Embryonic facial prominence (tissue), 1 donor: ENCODE measurements at regions not wholly inside any gene's neighbourhood (a gene's known extent, or its start where the extent isn't known, plus 50 kb on each side); places are given as distances from the start of the nearest gene placed in this dataset.
"Not testable (repeated sequence)": the region's sequence is repeated elsewhere in the genome, so short reads cannot be mapped to it uniquely, and the experiment has no call there.

Experiments used
- DNase-seq: peaks from one replicate; pipeline ENCODE4 v3.0.0-alpha.2; 2016; ENCODE audit errors: extremely low spot score

GRCh38 chr4:49227941-49228340, 241.9 kb downstream of the CWH43 start:
- not testable (repeated sequence) for DNase-seq

- DNase-seq, result not testable (repeated sequence)
These were observed 243.2 kb downstream of the CWH43 start for GRCh38 chr4:49229243-49229642.

- not testable (repeated sequence) for DNase-seq
These were observed 243.6 kb downstream of the CWH43 start for GRCh38 chr4:49229713-49230112.

- DNase-seq, result not testable (repeated sequence)
These were observed 247.3 kb downstream of the CWH43 start for GRCh38 chr4:49233346-49233745.

GRCh38 chr4:49233749-49234148, 247.7 kb downstream of the CWH43 start:
- not testable (repeated sequence) for DNase-seq

- not testable (repeated sequence) for DNase-seq
These were observed 248.3 kb downstream of the CWH43 start for GRCh38 chr4:49234382-49234781.

- DNase-seq, result not testable (repeated sequence)
These were observed 249.5 kb downstream of the CWH43 start for GRCh38 chr4:49235413-49236160.

- DNase-seq, result not testable (repeated sequence)
These were observed 250.4 kb downstream of the CWH43 start for GRCh38 chr4:49236474-49236873.

GRCh38 chr4:49241295-49241694, 255.2 kb downstream of the CWH43 start:
- not testable (repeated sequence) for DNase-seq

GRCh38 chr4:49262786-49263185, 276.7 kb downstream of the CWH43 start:
- DNase-seq, result not testable (repeated sequence)

GRCh38 chr4:49270435-49270834, 284.4 kb downstream of the CWH43 start:
- not testable (repeated sequence) for DNase-seq

- not testable (repeated sequence) for DNase-seq
These were observed 284.8 kb downstream of the CWH43 start for GRCh38 chr4:49270912-49271311.

- DNase-seq, result not testable (repeated sequence)
These were observed 299.8 kb downstream of the CWH43 start for GRCh38 chr4:49285905-49286304.

- DNase-seq, result not testable (repeated sequence)
These were observed 301.1 kb downstream of the CWH43 start for GRCh38 chr4:49286926-49287745.

GRCh38 chr4:49287893-49288292, 301.8 kb downstream of the CWH43 start:
- not testable (repeated sequence) for DNase-seq

- DNase-seq, result not testable (repeated sequence)
These were observed 302.7 kb downstream of the CWH43 start for GRCh38 chr4:49288796-49289195.

GRCh38 chr4:49314815-49315214, 328.7 kb downstream of the CWH43 start:
- not testable (repeated sequence) for DNase-seq

GRCh38 chr4:49320725-49321410, 334.8 kb downstream of the CWH43 start:
- DNase-seq, result not testable (repeated sequence)

- DNase-seq, result not testable (repeated sequence)
These were observed 335.6 kb downstream of the CWH43 start for GRCh38 chr4:49321511-49322300.

- not testable (repeated sequence) for DNase-seq
These were observed 336.8 kb downstream of the CWH43 start for GRCh38 chr4:49322610-49323572.
